Brain microvascular endothelial cell (primary cell): ENCODE measurements at regions not wholly inside any gene's neighbourhood (a gene's known extent, or its start where the extent isn't known, plus 50 kb on each side); places are given as distances from the start of the nearest gene placed in this dataset.

ENCODE experiments used
- DNase-seq: peaks from one replicate; pipeline ENCODE4 v3.0.0-alpha.2; 2020
- H3K27ac ChIP-seq: fragments of 250-450 bp; sonication (Bioruptor Pico); 2 replicates; pipeline ENCODE4 v1.5.1; 2020; ENCODE audit warnings: mild to moderate bottlenecking, moderate library complexity
- H3K27me3 ChIP-seq: fragments of 250-450 bp; sonication (Bioruptor Pico); replicated peaks from 2 replicates; pipeline ENCODE4 v1.5.1; 2020; ENCODE audit warnings: mild to moderate bottlenecking
- H3K36me3 ChIP-seq: fragments of 250-450 bp; sonication (Bioruptor Pico); replicated peaks from 2 replicates; pipeline ENCODE4 v1.5.1; 2020; ENCODE audit warnings: mild to moderate bottlenecking
- H3K4me3 ChIP-seq: 2 replicates; pipeline ENCODE4 v1.5.1; 2011; ENCODE audit warnings: low read depth, mild to moderate bottlenecking, control low read depth, low read length, moderate library complexity
- in situ Hi-C: cut with HindIII; loops from 2 replicates; pipeline ENCODE4 v1.10.0; 2017; ENCODE audit warnings: low sequenced_read_pairs, low pct_ligation_motif_present
- TF ChIP-seq, protein P1 (sequence below): IDR thresholded peaks from 2 replicates; pipeline ENCODE4 v1.5.1; 2011; ENCODE audit warnings: low read depth, mild to moderate bottlenecking, moderate library complexity, low read length, control low read depth, inconsistent platforms; ENCODE audit errors: missing control alignments

DNA sequence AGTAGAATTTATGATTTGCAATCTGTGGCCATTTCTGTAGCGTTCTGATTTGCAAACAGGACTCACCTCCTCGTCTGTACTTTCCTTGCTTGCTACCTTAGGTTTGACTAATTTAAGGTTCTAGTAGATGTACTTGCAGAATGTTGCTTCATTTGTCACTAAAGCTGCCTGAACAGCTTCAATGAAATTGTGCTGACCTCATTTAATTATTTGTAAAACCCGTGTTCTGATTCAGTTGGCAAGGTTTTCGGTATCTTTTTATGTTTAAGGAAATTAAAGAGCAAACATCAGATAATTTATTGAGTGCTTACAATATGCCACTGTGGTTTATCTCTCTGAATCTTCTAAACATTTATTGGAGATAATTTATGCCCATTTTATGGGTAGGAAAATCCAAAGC lies 284.9 kb upstream of the EEF2KMT start:
- DNase-seq, result no peak
- no peak overlapping the region for H3K4me3 ChIP-seq

DNA sequence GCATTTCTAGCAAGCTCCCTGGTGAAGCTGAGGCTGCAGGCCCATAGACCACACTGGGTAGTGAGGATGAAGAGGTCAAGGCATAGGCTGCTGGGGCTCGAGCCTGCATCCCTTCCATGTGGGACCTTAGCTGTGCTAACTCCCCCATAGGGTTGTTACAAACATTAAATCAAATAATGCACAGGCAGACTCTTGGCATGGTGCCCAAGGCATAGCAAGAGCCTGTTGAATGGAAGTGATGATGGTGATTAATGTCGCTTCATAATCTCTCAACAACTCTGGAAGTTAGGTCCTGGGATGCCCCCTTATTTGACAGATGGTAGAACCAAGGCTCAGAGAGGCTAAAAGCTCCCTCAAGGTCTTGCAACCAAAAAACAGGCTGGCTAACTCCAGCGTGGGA lies 283.9 kb upstream of the EEF2KMT start:
- in situ Hi-C loops, result no loop called here
- Histone ChIP-seq H3K36me3 (no peaks in the 10 kb centered on the region), H3K4me3 (no peak overlapping the region), H3K27ac (no peak overlapping the region), H3K27me3 (no peaks in the 10 kb centered on the region)
- no peak for DNase-seq
- TF ChIP-seq, protein P1, sequence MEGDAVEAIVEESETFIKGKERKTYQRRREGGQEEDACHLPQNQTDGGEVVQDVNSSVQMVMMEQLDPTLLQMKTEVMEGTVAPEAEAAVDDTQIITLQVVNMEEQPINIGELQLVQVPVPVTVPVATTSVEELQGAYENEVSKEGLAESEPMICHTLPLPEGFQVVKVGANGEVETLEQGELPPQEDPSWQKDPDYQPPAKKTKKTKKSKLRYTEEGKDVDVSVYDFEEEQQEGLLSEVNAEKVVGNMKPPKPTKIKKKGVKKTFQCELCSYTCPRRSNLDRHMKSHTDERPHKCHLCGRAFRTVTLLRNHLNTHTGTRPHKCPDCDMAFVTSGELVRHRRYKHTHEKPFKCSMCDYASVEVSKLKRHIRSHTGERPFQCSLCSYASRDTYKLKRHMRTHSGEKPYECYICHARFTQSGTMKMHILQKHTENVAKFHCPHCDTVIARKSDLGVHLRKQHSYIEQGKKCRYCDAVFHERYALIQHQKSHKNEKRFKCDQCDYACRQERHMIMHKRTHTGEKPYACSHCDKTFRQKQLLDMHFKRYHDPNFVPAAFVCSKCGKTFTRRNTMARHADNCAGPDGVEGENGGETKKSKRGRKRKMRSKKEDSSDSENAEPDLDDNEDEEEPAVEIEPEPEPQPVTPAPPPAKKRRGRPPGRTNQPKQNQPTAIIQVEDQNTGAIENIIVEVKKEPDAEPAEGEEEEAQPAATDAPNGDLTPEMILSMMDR, result no peak

More for the DNA sequence above, 284.9 kb upstream of the EEF2KMT start:
- in situ Hi-C loops, result no loop called here
- Histone ChIP-seq H3K36me3 (no peaks in the 10 kb centered on the region), H3K27ac (no peak overlapping the region), H3K27me3 (no peaks in the 10 kb centered on the region)
- TF ChIP-seq, protein P1, result no peak

DNA sequence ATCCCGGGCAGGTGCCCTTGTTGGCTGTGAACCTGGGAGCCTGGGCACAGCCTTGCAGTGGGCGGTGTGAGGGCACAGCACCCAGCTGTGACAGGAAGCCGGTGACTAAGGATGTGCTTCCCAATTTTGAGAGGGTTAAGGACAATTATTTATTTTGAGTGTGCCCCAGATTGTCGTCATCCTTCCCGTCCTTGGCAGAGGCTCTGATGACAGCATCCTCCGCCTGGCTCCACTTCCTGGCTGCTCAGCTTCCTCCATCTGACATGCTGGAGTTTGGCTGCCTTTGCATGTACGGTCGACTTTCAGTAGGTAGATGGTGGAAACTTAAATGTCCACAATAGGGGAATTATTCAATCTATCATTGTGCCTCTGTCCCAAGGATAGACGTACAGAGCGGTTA lies 282.4 kb upstream of the EEF2KMT start:
- Histone ChIP-seq H3K27ac (no peak overlapping the region), H3K36me3 (no peaks in the 10 kb centered on the region), H3K4me3 (no peak overlapping the region), H3K27me3 (no peaks in the 10 kb centered on the region)
- TF ChIP-seq, protein P1, result no peak
- DNase-seq, result no peak
- in situ Hi-C loops, result no loop called here

DNA sequence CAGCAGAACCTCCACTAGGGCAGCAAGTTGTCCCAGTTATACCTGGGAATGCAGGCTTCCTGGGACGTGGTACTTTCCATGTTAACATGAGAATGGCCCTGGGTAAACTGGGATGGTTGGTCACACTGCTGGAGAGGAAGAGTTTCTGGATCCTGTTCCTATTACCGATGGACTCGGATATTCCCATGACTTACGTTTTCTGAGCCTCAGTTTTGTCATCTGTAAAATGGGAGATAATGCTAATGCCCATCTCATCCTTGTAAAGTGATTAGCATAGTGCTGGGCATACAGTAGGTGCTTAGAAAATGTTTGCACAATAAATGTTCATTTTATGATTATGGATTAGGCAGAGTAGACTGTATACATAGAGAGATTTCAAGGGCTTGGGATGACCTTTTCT lies 280.9 kb upstream of the EEF2KMT start:
- in situ Hi-C loops, result no loop called here
- TF ChIP-seq, protein P1, result no peak

DNA sequence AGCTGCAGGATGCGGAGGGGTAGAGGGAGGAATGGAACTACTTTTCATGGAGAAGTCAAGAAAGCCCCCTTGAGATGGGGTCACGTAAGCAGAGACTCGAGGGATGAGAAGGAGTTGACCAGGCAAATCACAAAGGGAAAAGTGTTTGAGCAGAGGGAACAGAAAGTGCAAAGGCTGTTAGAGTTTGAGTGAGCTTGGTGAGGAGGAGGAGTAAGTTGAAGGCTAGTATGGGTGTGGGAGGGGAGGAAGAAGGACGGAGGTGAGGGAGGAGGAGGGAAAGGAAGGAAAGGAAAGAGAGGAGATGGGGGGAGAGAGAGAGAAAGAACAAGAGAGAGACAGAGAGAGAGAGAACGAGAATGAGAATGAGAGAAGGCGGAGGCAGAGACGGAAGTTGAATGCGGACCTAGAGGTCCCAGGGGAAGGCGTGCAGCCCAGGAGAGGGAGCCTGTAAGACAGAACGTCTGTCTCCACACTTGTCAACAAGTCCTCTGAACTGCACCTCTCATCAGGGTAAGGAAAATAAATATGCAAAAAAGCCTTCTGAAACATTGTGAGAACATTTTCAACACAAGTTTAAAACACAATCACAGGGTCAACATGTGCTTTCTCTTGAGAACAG lies 279.8 kb upstream of the EEF2KMT start:
- Histone ChIP-seq H3K36me3 (no peaks in the 10 kb centered on the region), H3K4me3 (no peak overlapping the region), H3K27me3 (no peaks in the 10 kb centered on the region), H3K27ac (no peak overlapping the region)
- DNase-seq, result no peak
- TF ChIP-seq, protein P1, result no peak
- in situ Hi-C loops, result no loop called here

More for the DNA sequence above, 280.9 kb upstream of the EEF2KMT start:
- no peak for DNase-seq
- no peaks in the 10 kb centered on the region for H3K27me3 ChIP-seq
- H3K27ac ChIP-seq, result no peak overlapping the region
- H3K4me3 ChIP-seq, result no peak overlapping the region
- no peaks in the 10 kb centered on the region for H3K36me3 ChIP-seq

DNA sequence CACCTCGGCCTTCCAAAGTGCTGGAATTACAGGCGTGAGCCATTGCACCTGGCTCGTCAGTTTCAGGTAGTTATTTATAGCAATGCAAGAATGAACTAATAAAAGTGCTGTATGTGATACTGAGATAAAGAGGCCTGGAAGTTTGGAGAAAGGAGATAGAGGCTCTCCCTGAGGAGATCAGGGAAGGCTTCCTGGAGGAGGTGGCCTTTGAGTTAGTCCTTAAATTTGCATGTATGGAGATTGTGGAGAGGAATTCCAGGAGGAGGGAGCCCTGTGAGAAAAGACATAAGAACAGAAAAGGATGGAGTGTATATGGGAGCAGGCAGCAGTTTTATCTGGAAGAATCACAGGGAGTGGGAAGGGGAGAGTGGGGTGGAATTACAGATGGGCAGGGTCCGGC lies 276.6 kb upstream of the EEF2KMT start:
- no peak for DNase-seq
- H3K27me3 ChIP-seq, result no peaks in the 10 kb centered on the region
- no peaks in the 10 kb centered on the region for H3K36me3 ChIP-seq
- no peak overlapping the region for H3K27ac ChIP-seq
- TF ChIP-seq, protein P1, result no peak
- in situ Hi-C loops, result no loop called here
- no peak overlapping the region for H3K4me3 ChIP-seq
